ENCODE measurements at regions not wholly inside any gene's neighbourhood (a gene's known extent, or its start where the extent isn't known, plus 50 kb on each side); places are given as distances from the start of the nearest gene placed in this dataset.

- TF ChIP-seq CTCF (IDR thresholded peaks at IDR 0.05; ENCODE audit: poor library complexity) (no peak), EZH2phosphoT487 (IDR thresholded peaks at IDR 0.05; ENCODE audit: low read depth, severe bottlenecking, unreplicated experiment) (no peak), EZH2 (IDR thresholded peaks at IDR 0.05; ENCODE audit: borderline replicate concordance) (no peak)
Measured at GRCh38 chr7:438361-438760, 81.3 kb downstream of the PDGFA start.

All from hepatocyte (in vitro differentiated cells).